ENCODE measurements at regions not wholly inside any gene's neighbourhood (a gene's known extent, or its start where the extent isn't known, plus 50 kb on each side); places are given as distances from the start of the nearest gene placed in this dataset.

GRCh38 chr4:104975617-104976016 is 171.1 kb upstream of the TET2 start:
- Histone ChIP-seq H2BK5ac (ENCODE audit: low read depth, low read length) (no peak overlapping the region), H3K27ac (ENCODE audit: low read depth, low read length) (no peak overlapping the region), H2BK20ac (ENCODE audit: low read length) (no peak overlapping the region), H3K23me2 (ENCODE audit: low read depth, low read length) (no peaks in the 10 kb centered on the region), H2AK5ac (ENCODE audit: low read depth, low read length) (no peak overlapping the region), H3K27me3 (replicated peaks in 1 of 4; ENCODE audit: control insufficient read depth in 3 of 4, extremely low read depth in 1 of 4, insufficient read depth in 3 of 4, low read length in 3 of 4) (no peaks in the 10 kb centered on the region), H3K56ac (replicated peaks; ENCODE audit: insufficient read length, low read depth, low read length) (no peak overlapping the region), H3K4me1 (replicated peaks in 1 of 4; ENCODE audit: control insufficient read depth in 3 of 4, insufficient read depth in 4 of 4, low read length in 3 of 4) (no peaks in the 10 kb centered on the region), H3K36me3 (ENCODE audit: control insufficient read depth in 2 of 4, insufficient read depth in 4 of 4, low read length in 3 of 4) (no peaks in the 10 kb centered on the region), H3K9ac (replicated peaks in 1 of 4; ENCODE audit: extremely low read depth in 1 of 4, low read depth in 3 of 4, low read length in 3 of 4) (no peak overlapping the region), H2BK12ac (ENCODE audit: low read depth, low read length) (no peak overlapping the region), H3K23ac (ENCODE audit: insufficient read length) (no peak overlapping the region), H3K79me2 (ENCODE audit: control insufficient read depth in 1 of 2, insufficient read depth in 2 of 2, low read length in 2 of 2) (no peaks in the 10 kb centered on the region), H3K4me3 (ENCODE audit: extremely low read depth in 1 of 4, insufficient read depth in 2 of 4, low read depth in 3 of 4, low read length in 4 of 4) (no peak overlapping the region), H3K4ac (replicated peaks; ENCODE audit: insufficient read length, low read depth, low read length) (no peak overlapping the region), H4K5ac (ENCODE audit: insufficient read length, low read depth, low read length) (no peak overlapping the region), H2BK15ac (ENCODE audit: low read length) (no peak overlapping the region), H3K9me3 (ENCODE audit: insufficient read depth in 2 of 2, low read depth in 1 of 2, low read length in 1 of 2) (no peaks in the 10 kb centered on the region; a peak in 1 of 4 replicates), H3K14ac (ENCODE audit: insufficient read length) (no peak overlapping the region), H3K18ac (ENCODE audit: extremely low read depth, low read length) (no peak overlapping the region), H4K91ac (replicated peaks; ENCODE audit: insufficient read length, low read length) (no peak overlapping the region), H2AFZ (ENCODE audit: low read length) (no peak overlapping the region), H4K20me1 (replicated peaks in 1 of 2; ENCODE audit: control insufficient read depth in 1 of 2, insufficient read depth in 2 of 2, low read length in 2 of 2) (no peaks in the 10 kb centered on the region), H2BK120ac (replicated peaks; ENCODE audit: low read depth, low read length) (no peak overlapping the region), H3K79me1 (ENCODE audit: low read depth, low read length) (no peaks in the 10 kb centered on the region), H4K8ac (ENCODE audit: extremely low read depth, insufficient read depth, low read length) (no peak overlapping the region), H3K4me2 (ENCODE audit: insufficient read depth in 1 of 2, low read depth in 2 of 2, low read length in 2 of 2) (no peak overlapping the region)
- ChIA-PET CTCF (ENCODE audit: partially characterized antibody) (interaction anchor here (0.5 kb wide), 1 partner anchor 544 kb away, joined by 3 read pairs; no protein-coding TSS in a partner anchor), POLR2A (ENCODE audit: partially characterized antibody) (no interaction called here)
- 83% methylated on average over 1 of the region's 1 CpG; no CpG with 5 or more reads in 1 of the 2 experiments for WGBS, 2 experiments (ENCODE audit: extremely low coverage in 1 of 2, insufficient coverage in 1 of 2, insufficient read length in 1 of 2, insufficient replicate concordance in 2 of 2, low coverage in 1 of 2, low lambda C conversion rate in 2 of 2, missing lambda C conversion rate in 1 of 2)
- FAIRE-seq: no peak
- DNase-seq (ENCODE audit: low read depth in 1 of 2, low spot score in 2 of 2): no peak
- TF ChIP-seq TAF1 (IDR thresholded peaks at IDR 0.05; ENCODE audit: low read depth, low read length) (no peak), SIN3A (conservative IDR thresholded peaks at IDR 0.05 in 1 of 2, IDR thresholded peaks at IDR 0.05 in 1 of 2; ENCODE audit: low read depth in 1 of 2, low read length in 2 of 2) (no peak), CEBPB (IDR thresholded peaks at IDR 0.05; ENCODE audit: low read depth, low read length) (no peak), ZNF274 (IDR thresholded peaks at IDR 0.05; ENCODE audit: borderline replicate concordance, extremely low read depth, low read length) (no peak), KDM1A (IDR thresholded peaks at IDR 0.05; ENCODE audit: borderline replicate concordance, low read length) (no peak), USF2 (IDR thresholded peaks at IDR 0.05; ENCODE audit: low read length) (no peak), EP300 (IDR thresholded peaks at IDR 0.05; ENCODE audit: borderline replicate concordance in 1 of 2, low read depth in 2 of 2, low read length in 2 of 2) (no peak), SP4 (IDR thresholded peaks at IDR 0.05; ENCODE audit: low read length) (no peak), NANOG (IDR thresholded peaks at IDR 0.05; ENCODE audit: insufficient read depth, low read depth, low read length, poor library complexity, severe bottlenecking) (no peak), GABPA (IDR thresholded peaks at IDR 0.05; ENCODE audit: borderline replicate concordance, insufficient read depth, low read length) (no peak), CTCF (IDR thresholded peaks at IDR 0.05; ENCODE audit: control extremely low read depth in 1 of 3, insufficient read depth in 1 of 3, low read depth in 1 of 3, low read length in 3 of 3) (no peak)

All from H1 (cell line).